Fibroblast of pulmonary artery (primary cell): ENCODE measurements at regions not wholly inside any gene's neighbourhood (a gene's known extent, or its start where the extent isn't known, plus 50 kb on each side); places are given as distances from the start of the nearest gene placed in this dataset.

ENCODE experiments used
- DNase-seq: peaks from one replicate; pipeline ENCODE4 v3.0.0-alpha.2; 2010; ENCODE audit warnings: low read depth
- H3K4me3 ChIP-seq: replicated peaks from 2 replicates; pipeline ENCODE4 v1.5.1; 2011; ENCODE audit warnings: low read depth, mild to moderate bottlenecking, control low read depth, low read length, moderate library complexity
- CTCF ChIP-seq: IDR thresholded peaks from 2 replicates; pipeline ENCODE4 v1.5.1; 2011; ENCODE audit warnings: mild to moderate bottlenecking, control low read depth, low read length, inconsistent platforms; ENCODE audit errors: missing control alignments

- TF ChIP-seq CTCF, result no peak
- DNase-seq, result no peak
- H3K4me3 ChIP-seq, result no peak overlapping the region
Measured at GRCh38 chr5:167638816-167639215, 652.6 kb upstream of the WWC1 start.

DNA sequence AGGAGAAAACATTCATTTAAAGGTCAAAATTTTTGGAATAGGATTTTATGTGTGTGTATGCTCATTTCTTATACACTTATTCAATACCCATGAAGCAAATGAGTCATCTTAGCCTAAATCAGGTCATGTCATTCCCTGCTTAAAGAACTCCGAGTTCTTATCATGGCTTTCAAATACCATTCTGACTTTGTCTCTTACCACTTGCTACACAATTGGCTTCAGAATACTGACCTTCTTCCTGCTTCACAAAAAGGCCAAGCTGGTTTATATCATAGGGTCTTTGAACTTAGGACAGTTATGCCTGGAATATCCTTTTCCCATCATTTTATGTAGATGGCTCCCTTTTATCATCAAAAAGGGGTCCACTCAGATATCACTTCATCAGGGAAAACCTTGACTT lies 652.2 kb upstream of the WWC1 start:
- no peak for TF ChIP-seq CTCF
- no peak overlapping the region for H3K4me3 ChIP-seq
- peak; percentile 71 for DNase-seq

GRCh38 chr5:167639766-167640165 lies 651.7 kb upstream of the WWC1 start:
- TF ChIP-seq CTCF, result no peak
- DNase-seq, result peak; percentile 11
- H3K4me3 ChIP-seq, result no peak overlapping the region

DNA sequence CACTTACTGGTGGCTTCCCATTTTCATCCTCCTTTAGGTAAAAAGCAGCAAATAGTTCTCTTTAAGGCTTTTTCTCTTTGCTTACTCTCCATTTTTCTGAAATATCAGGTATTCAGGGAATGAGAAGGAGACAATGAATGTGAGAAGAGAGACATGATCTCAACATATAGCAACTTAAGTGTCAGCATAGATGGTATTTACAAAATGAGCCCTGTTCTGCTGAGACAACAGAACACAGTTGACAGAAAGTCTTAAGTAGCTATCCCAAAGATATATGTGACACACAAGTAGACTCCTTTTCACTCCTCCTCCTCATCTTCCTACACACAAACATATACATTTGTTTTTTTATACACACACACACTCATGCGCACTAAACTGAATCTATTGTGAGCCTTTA lies 649.3 kb upstream of the WWC1 start:
- no peak for DNase-seq
- TF ChIP-seq CTCF, result no peak
- no peak overlapping the region for H3K4me3 ChIP-seq

DNA sequence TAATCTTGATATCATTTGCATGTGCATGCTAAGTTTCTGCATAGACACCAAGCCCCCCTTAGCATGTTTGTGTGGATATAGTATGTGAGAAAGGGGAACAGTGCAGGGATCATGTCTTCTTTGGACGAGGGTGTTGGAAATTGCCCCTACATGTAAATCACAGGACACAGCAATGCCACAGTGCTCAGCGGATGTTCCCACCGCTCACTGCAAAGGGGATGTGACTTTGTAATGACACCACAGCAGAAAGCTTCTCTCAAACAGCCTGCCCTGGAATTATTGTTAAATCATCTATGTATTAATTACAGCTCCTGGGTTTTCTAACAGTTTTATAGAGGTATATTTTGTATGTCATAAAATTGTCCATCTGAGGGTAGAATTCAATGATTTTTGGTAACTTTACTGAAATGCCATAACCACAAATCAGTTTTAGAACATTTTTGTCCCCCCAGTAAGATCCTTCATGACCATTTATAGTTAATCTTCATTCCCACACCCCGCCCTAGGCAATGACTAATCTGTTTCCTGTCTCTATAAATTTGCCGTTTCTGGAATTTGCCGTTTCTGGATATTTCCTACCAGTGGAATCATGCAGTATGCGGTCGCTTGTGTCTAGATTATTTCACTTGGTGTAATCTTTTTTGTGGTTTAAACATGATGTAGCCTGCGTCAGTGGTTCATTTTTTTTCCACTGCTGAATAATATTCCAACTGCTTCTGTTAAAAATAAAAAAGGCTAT lies 648.5 kb upstream of the WWC1 start:
- TF ChIP-seq CTCF, result no peak
- DNase-seq, result peak; percentile 96
- no peak overlapping the region for H3K4me3 ChIP-seq

DNA sequence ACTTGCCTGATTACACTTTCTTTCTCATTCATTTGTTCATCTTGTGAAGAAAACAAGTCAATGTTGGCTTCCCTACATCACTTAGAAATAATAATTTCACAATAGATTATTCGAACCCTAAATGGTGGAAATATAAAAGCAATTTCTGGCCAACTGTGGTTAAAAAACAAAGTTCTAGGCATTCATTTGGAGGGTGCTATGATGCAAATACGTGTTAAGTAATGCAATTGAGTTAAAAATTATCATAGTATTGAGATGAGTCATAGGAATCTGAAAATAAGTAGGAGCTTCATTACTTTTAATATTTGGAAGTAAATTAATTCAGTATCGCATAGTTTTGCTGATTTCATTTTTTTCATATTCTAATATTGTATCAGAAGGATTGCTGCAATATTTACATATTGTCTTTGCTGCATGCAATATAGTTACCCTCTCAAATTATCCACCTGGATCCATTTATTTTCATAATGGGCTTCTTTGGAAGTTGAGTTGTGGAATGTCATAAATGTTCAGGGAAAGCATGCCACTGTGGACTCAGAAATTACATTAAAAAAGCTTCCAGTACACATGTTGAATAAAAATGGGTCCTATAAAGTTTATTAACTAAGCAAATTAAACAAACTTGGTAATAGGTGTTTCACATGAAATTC lies 647.7 kb upstream of the WWC1 start:
- TF ChIP-seq CTCF, result no peak
- H3K4me3 ChIP-seq, result no peak overlapping the region
- DNase-seq, result peak; percentile 48

DNA sequence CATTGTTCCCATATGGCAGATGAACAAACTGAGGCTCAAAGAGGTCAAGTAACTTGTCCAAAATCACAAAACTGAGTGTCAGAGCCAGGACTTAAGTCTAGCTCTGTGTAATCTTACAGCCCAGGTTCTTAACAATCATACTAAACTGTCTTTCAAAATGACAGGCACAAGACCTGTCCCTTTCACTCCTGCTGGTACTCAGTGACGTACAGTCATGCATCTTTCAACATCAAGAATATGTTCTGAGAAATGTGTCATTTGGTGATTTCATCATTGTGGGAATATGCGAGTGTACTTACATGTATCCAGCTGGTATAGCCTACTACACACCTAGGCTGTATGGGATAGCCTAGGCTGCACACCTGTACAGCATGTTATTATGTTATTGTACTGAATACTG lies 646.8 kb upstream of the WWC1 start:
- TF ChIP-seq CTCF, result no peak
- peak; percentile 45 for DNase-seq
- no peak overlapping the region for H3K4me3 ChIP-seq
